WTC11 (cell line): ENCODE measurements at regions not wholly inside any gene's neighbourhood (a gene's known extent, or its start where the extent isn't known, plus 50 kb on each side); places are given as distances from the start of the nearest gene placed in this dataset.

Experiments used
- ATAC-seq: fragments of 200-7000 bp; cut with Tn5 transposase; 2 replicates; pipeline ENCODE4 v1.10.0; 2021; ENCODE audit warnings: mild to moderate bottlenecking, moderate library complexity
- CTCF ChIA-PET: fragments of 300-600 bp; sonication (Branson Sonifier 250); formaldehyde crosslinking; loops from one replicate; lab custom pipeline; 2021; ENCODE audit warnings: antibody characterized with exemption; lab: Charles Lee
- POLR2A ChIA-PET: fragments of 350-600 bp; sonication (Branson Sonifier 250); formaldehyde crosslinking; loops from one replicate; lab custom pipeline; 2021; ENCODE audit warnings: antibody characterized with exemption; lab: Charles Lee
- DNase-seq: peaks from one replicate; pipeline ENCODE4 v3.0.0; 2021; ENCODE audit warnings: low spot score
- H3K27ac Mint-ChIP-seq: 2 replicates; pipeline ENCODE4 v1.8.0; 2021; ENCODE audit warnings: mixed read lengths
- H3K27me3 Mint-ChIP-seq: 2 replicates; pipeline ENCODE4 v1.8.0; 2021; ENCODE audit warnings: low read depth, mild to moderate bottlenecking, moderate library complexity, mixed read lengths
- H3K36me3 Mint-ChIP-seq: 2 replicates; pipeline ENCODE4 v1.8.0; 2021; ENCODE audit warnings: mixed read lengths
- H3K4me1 Mint-ChIP-seq: 2 replicates; pipeline ENCODE4 v1.8.0; 2022; ENCODE audit warnings: mixed read lengths
- H3K4me3 Mint-ChIP-seq: 2 replicates; pipeline ENCODE4 v1.8.0; 2021; ENCODE audit warnings: mild to moderate bottlenecking, moderate library complexity, mixed read lengths
- H3K9me3 Mint-ChIP-seq: 2 replicates; pipeline ENCODE4 v1.8.0; 2021; ENCODE audit warnings: mixed read lengths
- CBFB ChIP-seq: sonication (generic); formaldehyde crosslinking; IDR thresholded peaks from 2 replicates; pipeline ENCODE4 v1.8.1; 2022; ENCODE audit warnings: mild to moderate bottlenecking, low read depth, missing genetic modification reagents
- GRHL2 ChIP-seq: fragments of 250-450 bp; sonication (Bioruptor Pico); IDR thresholded peaks from 2 replicates; pipeline ENCODE4 v1.8.0; 2022; ENCODE audit warnings: mild to moderate bottlenecking, moderate library complexity; ENCODE audit not compliant: insufficient replicate concordance, severe bottlenecking
- IRF2 ChIP-seq: sonication (generic); formaldehyde crosslinking; IDR thresholded peaks from 2 replicates; pipeline ENCODE4 v1.8.0; 2022; ENCODE audit warnings: low read depth, missing genetic modification reagents, borderline replicate concordance
- KAT7 ChIP-seq: sonication (generic); formaldehyde crosslinking; IDR thresholded peaks from 2 replicates; pipeline ENCODE4 v1.8.1; 2023; ENCODE audit warnings: missing genetic modification reagents, mild to moderate bottlenecking, borderline replicate concordance
- OVOL2 ChIP-seq: fragments of 250-450 bp; sonication (Bioruptor Pico); IDR thresholded peaks from 2 replicates; pipeline ENCODE4 v1.9.0; 2021; ENCODE audit warnings: mild to moderate bottlenecking, borderline replicate concordance
- PRRX2 ChIP-seq: fragments of 250-450 bp; sonication (Bioruptor Pico); IDR thresholded peaks from 2 replicates; pipeline ENCODE4 v1.8.0; 2021; ENCODE audit warnings: mild to moderate bottlenecking
- SMAD4 ChIP-seq: sonication (generic); formaldehyde crosslinking; IDR thresholded peaks from 2 replicates; pipeline ENCODE4 v1.8.0; 2022; ENCODE audit warnings: mild to moderate bottlenecking, missing genetic modification reagents
- TCF7 ChIP-seq: sonication (generic); formaldehyde crosslinking; IDR thresholded peaks from 2 replicates; pipeline ENCODE4 v1.8.0; 2022; ENCODE audit warnings: mild to moderate bottlenecking, low read depth, missing genetic modification reagents, moderate library complexity
- ZNF219 ChIP-seq: sonication (generic); formaldehyde crosslinking; IDR thresholded peaks from 2 replicates; pipeline ENCODE4 v1.8.0; 2023; ENCODE audit warnings: missing genetic modification reagents, mild to moderate bottlenecking, borderline replicate concordance
- ZNF317 ChIP-seq: sonication (generic); formaldehyde crosslinking; IDR thresholded peaks from 2 replicates; pipeline ENCODE4 v1.8.1; 2023; ENCODE audit warnings: low read depth, mild to moderate bottlenecking, moderate library complexity, missing genetic modification reagents, borderline replicate concordance
- ZNF423 ChIP-seq: fragments of 250-450 bp; sonication (Bioruptor Pico); IDR thresholded peaks from 2 replicates; pipeline ENCODE4 v2.1.2; 2022; ENCODE audit warnings: mild to moderate bottlenecking, moderate library complexity
- ZNF671 ChIP-seq: fragments of 250-450 bp; sonication (Bioruptor Pico); IDR thresholded peaks from 2 replicates; pipeline ENCODE4 v1.8.0; 2021; ENCODE audit warnings: mild to moderate bottlenecking
- TF ChIP-seq, protein P1 (sequence below): sonication (generic); formaldehyde crosslinking; IDR thresholded peaks from 2 replicates; pipeline ENCODE4 v1.8.1; 2022; ENCODE audit warnings: low read depth, mild to moderate bottlenecking, moderate library complexity, missing genetic modification reagents, borderline replicate concordance
- TF ChIP-seq, protein P2 (sequence below): sonication (generic); formaldehyde crosslinking; IDR thresholded peaks from 2 replicates; pipeline ENCODE4 v1.8.1; 2022; ENCODE audit warnings: mild to moderate bottlenecking, moderate library complexity, missing genetic modification reagents
- TF ChIP-seq, protein P3 (sequence below): sonication (generic); formaldehyde crosslinking; IDR thresholded peaks from 2 replicates; pipeline ENCODE4 v1.8.0; 2023; ENCODE audit warnings: missing genetic modification reagents, mild to moderate bottlenecking, borderline replicate concordance
- TF ChIP-seq, protein P4 (sequence below): fragments of 250-450 bp; sonication (Bioruptor Pico); conservative IDR thresholded peaks from 2 replicates; pipeline ENCODE4 v1.9.0; 2021; ENCODE audit warnings: mild to moderate bottlenecking
- TF ChIP-seq, protein P5 (sequence below): fragments of 250-450 bp; sonication (Bioruptor Pico); IDR thresholded peaks from 2 replicates; pipeline ENCODE4 v1.9.0; 2021; ENCODE audit warnings: moderate library complexity, mild to moderate bottlenecking, inconsistent platforms, borderline replicate concordance
- TF ChIP-seq, protein P6 (sequence below): fragments of 200-600 bp; IDR thresholded peaks from 2 replicates; pipeline ENCODE4 v1.8.0; 2022; ENCODE audit warnings: antibody characterized with exemption
- TF ChIP-seq, protein P7 (sequence below): fragments of 250-450 bp; sonication (Bioruptor Pico); IDR thresholded peaks from 2 replicates; pipeline ENCODE4 v1.9.0; 2021; ENCODE audit warnings: mild to moderate bottlenecking
- TF ChIP-seq, protein P8 (sequence below): sonication (generic); formaldehyde crosslinking; IDR thresholded peaks from 2 replicates; pipeline ENCODE4 v1.8.1; 2022; ENCODE audit warnings: mild to moderate bottlenecking, missing genetic modification reagents, moderate library complexity, borderline replicate concordance

DNA sequence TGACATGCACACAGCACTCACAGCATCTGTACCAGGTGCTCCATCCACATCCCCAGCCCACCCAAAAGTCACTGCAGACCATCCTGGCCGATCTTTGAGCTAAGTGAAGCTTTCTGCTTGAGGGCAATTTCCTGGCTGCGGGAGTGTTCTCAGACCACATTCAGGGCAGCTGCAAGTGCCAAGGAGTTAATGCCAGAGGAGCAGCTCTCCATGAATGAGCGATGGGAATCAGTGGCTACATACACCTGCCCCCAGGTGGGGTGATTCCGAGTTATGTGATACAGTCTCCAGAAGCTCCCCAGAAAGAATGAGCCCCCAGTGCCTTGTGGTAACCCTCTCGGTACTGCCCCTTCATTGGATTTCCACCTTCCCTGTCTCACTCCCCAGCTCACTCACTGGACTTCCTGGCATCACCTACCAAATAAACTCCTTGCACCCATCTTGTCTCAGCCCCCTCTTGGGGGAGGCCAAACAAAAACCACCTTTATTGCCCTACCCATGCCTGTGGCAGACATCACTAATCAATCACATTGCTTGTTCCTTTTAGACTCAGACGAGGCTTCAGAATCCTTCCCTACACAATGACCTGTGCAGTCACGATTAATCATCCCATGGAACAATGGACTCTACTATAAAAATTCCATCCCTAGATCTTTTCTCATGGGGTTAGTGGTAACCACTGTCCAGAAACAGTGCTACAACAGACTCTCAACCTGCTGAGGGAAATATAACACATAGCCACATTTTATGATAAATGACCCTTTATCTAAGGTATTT is 121.1 kb downstream of the IRX5 start:
- peaks cover 17% of the 10 kb centered on the region for H3K27me3 Mint-ChIP-seq
- 0 out of 2 replicates have a peak, but pooled peaks cover 2% of the 10 kb centered on the region for H3K36me3 Mint-ChIP-seq
- CTCF ChIA-PET: interaction anchor here (0.8 to 2.0 kb wide), 5 partner anchors 9 to 115 kb away, joined by 3 to 19 read pairs (median 4); no protein-coding TSS in a partner anchor
- POLR2A ChIA-PET: interaction anchor here (0.7 kb wide), 1 partner anchor 15 kb away, joined by 7 read pairs; no protein-coding TSS in a partner anchor
- H3K4me3 Mint-ChIP-seq: no peak overlapping the region
- ATAC-seq: no peak
- H3K27ac Mint-ChIP-seq: peak overlapping the region; percentile 25; the same call in 1 of the 2 replicates
- H3K9me3 Mint-ChIP-seq: peaks cover 7% of the 10 kb centered on the region
- TF ChIP-seq ZNF219 (CRISPR knock-in tag) (no peak), PRRX2 (CRISPR knock-in tag) (no peak), ZNF671 (CRISPR knock-in tag) (no peak), ZNF317 (CRISPR knock-in tag) (no peak), IRF2 (CRISPR knock-in tag) (no peak), ZNF423 (CRISPR knock-in tag) (no peak), KAT7 (CRISPR knock-in tag) (no peak), GRHL2 (no peak), TCF7 (CRISPR knock-in tag) (no peak), SMAD4 (CRISPR knock-in tag) (no peak), OVOL2 (CRISPR knock-in tag) (no peak), CBFB (CRISPR knock-in tag) (no peak)
- TF ChIP-seq, protein P1, sequence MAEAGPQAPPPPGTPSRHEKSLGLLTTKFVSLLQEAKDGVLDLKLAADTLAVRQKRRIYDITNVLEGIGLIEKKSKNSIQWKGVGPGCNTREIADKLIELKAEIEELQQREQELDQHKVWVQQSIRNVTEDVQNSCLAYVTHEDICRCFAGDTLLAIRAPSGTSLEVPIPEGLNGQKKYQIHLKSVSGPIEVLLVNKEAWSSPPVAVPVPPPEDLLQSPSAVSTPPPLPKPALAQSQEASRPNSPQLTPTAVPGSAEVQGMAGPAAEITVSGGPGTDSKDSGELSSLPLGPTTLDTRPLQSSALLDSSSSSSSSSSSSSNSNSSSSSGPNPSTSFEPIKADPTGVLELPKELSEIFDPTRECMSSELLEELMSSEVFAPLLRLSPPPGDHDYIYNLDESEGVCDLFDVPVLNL (CRISPR knock-in tag): no peak
- TF ChIP-seq, protein P2, sequence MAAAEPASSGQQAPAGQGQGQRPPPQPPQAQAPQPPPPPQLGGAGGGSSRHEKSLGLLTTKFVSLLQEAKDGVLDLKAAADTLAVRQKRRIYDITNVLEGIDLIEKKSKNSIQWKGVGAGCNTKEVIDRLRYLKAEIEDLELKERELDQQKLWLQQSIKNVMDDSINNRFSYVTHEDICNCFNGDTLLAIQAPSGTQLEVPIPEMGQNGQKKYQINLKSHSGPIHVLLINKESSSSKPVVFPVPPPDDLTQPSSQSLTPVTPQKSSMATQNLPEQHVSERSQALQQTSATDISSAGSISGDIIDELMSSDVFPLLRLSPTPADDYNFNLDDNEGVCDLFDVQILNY (CRISPR knock-in tag): no peak
- TF ChIP-seq, protein P3, sequence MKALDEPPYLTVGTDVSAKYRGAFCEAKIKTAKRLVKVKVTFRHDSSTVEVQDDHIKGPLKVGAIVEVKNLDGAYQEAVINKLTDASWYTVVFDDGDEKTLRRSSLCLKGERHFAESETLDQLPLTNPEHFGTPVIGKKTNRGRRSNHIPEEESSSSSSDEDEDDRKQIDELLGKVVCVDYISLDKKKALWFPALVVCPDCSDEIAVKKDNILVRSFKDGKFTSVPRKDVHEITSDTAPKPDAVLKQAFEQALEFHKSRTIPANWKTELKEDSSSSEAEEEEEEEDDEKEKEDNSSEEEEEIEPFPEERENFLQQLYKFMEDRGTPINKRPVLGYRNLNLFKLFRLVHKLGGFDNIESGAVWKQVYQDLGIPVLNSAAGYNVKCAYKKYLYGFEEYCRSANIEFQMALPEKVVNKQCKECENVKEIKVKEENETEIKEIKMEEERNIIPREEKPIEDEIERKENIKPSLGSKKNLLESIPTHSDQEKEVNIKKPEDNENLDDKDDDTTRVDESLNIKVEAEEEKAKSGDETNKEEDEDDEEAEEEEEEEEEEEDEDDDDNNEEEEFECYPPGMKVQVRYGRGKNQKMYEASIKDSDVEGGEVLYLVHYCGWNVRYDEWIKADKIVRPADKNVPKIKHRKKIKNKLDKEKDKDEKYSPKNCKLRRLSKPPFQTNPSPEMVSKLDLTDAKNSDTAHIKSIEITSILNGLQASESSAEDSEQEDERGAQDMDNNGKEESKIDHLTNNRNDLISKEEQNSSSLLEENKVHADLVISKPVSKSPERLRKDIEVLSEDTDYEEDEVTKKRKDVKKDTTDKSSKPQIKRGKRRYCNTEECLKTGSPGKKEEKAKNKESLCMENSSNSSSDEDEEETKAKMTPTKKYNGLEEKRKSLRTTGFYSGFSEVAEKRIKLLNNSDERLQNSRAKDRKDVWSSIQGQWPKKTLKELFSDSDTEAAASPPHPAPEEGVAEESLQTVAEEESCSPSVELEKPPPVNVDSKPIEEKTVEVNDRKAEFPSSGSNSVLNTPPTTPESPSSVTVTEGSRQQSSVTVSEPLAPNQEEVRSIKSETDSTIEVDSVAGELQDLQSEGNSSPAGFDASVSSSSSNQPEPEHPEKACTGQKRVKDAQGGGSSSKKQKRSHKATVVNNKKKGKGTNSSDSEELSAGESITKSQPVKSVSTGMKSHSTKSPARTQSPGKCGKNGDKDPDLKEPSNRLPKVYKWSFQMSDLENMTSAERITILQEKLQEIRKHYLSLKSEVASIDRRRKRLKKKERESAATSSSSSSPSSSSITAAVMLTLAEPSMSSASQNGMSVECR: no peak
- TF ChIP-seq, protein P4, sequence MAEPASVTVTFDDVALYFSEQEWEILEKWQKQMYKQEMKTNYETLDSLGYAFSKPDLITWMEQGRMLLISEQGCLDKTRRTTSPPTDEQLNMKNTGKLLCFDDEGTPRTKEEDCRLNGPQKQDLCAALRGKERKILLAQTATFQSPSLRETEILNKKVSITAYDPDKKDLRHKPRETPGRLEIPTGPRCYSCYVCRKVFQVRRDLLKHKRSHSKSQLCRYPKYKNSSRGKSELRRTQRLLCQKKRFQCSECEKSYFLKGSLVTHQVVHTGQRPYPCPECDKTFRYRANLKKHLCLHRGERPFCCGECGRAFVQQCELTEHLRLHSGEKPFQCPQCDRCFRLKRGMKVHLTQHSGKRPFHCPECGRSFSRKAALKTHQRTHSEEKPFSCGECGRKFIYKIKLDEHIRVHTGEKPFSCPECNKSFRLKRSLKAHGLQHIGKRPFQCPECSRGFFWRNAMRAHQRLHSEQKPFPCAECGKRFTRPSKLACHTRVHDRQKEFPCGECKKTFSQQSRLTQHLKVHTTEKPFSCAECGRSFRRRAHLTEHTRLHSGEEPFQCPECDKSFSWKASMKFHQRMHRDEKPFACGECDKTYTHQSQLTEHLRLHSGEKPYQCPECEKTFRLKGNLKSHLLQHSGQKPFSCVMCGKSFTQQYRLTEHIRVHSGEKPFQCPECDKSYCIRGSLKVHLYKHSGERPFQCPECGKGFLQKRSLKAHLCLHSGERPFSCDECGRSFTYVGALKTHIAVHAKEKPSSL (CRISPR knock-in tag): no peak
- TF ChIP-seq, protein P5, sequence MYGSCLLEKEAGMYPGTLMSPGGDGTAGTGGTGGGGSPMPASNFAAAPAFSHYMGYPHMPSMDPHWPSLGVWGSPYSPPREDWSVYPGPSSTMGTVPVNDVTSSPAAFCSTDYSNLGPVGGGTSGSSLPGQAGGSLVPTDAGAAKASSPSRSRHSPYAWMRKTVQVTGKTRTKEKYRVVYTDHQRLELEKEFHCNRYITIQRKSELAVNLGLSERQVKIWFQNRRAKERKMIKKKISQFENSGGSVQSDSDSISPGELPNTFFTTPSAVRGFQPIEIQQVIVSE (CRISPR knock-in tag): no peak
- TF ChIP-seq, protein P6, sequence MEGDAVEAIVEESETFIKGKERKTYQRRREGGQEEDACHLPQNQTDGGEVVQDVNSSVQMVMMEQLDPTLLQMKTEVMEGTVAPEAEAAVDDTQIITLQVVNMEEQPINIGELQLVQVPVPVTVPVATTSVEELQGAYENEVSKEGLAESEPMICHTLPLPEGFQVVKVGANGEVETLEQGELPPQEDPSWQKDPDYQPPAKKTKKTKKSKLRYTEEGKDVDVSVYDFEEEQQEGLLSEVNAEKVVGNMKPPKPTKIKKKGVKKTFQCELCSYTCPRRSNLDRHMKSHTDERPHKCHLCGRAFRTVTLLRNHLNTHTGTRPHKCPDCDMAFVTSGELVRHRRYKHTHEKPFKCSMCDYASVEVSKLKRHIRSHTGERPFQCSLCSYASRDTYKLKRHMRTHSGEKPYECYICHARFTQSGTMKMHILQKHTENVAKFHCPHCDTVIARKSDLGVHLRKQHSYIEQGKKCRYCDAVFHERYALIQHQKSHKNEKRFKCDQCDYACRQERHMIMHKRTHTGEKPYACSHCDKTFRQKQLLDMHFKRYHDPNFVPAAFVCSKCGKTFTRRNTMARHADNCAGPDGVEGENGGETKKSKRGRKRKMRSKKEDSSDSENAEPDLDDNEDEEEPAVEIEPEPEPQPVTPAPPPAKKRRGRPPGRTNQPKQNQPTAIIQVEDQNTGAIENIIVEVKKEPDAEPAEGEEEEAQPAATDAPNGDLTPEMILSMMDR: no peak
- TF ChIP-seq, protein P7, sequence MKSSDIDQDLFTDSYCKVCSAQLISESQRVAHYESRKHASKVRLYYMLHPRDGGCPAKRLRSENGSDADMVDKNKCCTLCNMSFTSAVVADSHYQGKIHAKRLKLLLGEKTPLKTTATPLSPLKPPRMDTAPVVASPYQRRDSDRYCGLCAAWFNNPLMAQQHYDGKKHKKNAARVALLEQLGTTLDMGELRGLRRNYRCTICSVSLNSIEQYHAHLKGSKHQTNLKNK (CRISPR knock-in tag): no peak
- TF ChIP-seq, protein P8, sequence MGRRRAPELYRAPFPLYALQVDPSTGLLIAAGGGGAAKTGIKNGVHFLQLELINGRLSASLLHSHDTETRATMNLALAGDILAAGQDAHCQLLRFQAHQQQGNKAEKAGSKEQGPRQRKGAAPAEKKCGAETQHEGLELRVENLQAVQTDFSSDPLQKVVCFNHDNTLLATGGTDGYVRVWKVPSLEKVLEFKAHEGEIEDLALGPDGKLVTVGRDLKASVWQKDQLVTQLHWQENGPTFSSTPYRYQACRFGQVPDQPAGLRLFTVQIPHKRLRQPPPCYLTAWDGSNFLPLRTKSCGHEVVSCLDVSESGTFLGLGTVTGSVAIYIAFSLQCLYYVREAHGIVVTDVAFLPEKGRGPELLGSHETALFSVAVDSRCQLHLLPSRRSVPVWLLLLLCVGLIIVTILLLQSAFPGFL: no peak
- H3K4me1 Mint-ChIP-seq: peaks cover 6% of the 10 kb centered on the region
- no peak for DNase-seq
